GM23338 (cell line): ENCODE measurements at regions not wholly inside any gene's neighbourhood (a gene's known extent, or its start where the extent isn't known, plus 50 kb on each side); places are given as distances from the start of the nearest gene placed in this dataset.

Source experiments
- CREB1 ChIP-seq: fragments of 250-450 bp; sonication (Bioruptor Pico); IDR thresholded peaks from 2 replicates; pipeline ENCODE4 v1.5.0; 2020; ENCODE audit warnings: low read depth, mild to moderate bottlenecking, moderate library complexity
- CTCF ChIP-seq, 2 experiments: fragments of 200-600 bp in 1 of 2; sonication (generic) in 1 of 2; conservative IDR thresholded peaks; 2 replicates each; pipeline versions ENCODE4 v1.5.1 to v1.6.1; 2016 to 2017; ENCODE audit warnings: antibody characterized with exemption in 2 of 2, low read depth in 2 of 2, mild to moderate bottlenecking in 2 of 2, moderate library complexity in 1 of 2
- ETS1 ChIP-seq: IDR thresholded peaks from 2 replicates; pipeline ENCODE4 v1.6.1; 2016; ENCODE audit warnings: antibody characterized with exemption
- EZH2 ChIP-seq: fragments of 200-600 bp; sonication (generic); IDR thresholded peaks from one replicate; pipeline ENCODE4 v1.8.0; 2017; ENCODE audit warnings: antibody characterized with exemption, mild to moderate bottlenecking, low read depth; ENCODE audit not compliant: unreplicated experiment
- EZH2phosphoT487 ChIP-seq: fragments of 200-600 bp; sonication (generic); IDR thresholded peaks from one replicate; pipeline ENCODE4 v1.8.1; 2018; ENCODE audit warnings: antibody characterized with exemption; ENCODE audit not compliant: unreplicated experiment
- JUNB ChIP-seq: IDR thresholded peaks from one replicate; pipeline ENCODE4 v1.6.1; 2016; ENCODE audit warnings: antibody characterized with exemption; ENCODE audit not compliant: unreplicated experiment
- NANOG ChIP-seq: IDR thresholded peaks from 2 replicates; pipeline ENCODE4 v1.6.1; 2016; ENCODE audit warnings: antibody characterized with exemption, borderline replicate concordance
- POLR2AphosphoS5 ChIP-seq: IDR thresholded peaks from 2 replicates; pipeline ENCODE4 v1.6.1; 2016; ENCODE audit warnings: antibody characterized with exemption, low read depth
- REST ChIP-seq: IDR thresholded peaks from one replicate; pipeline ENCODE4 v1.6.1; 2018; ENCODE audit warnings: antibody characterized with exemption; ENCODE audit not compliant: unreplicated experiment
- STAT1 ChIP-seq: IDR thresholded peaks from one replicate; pipeline ENCODE4 v1.6.1; 2016; ENCODE audit warnings: antibody characterized with exemption; ENCODE audit not compliant: unreplicated experiment
- ZNF114 ChIP-seq: fragments of 250-450 bp; sonication (Bioruptor Pico); IDR thresholded peaks from 2 replicates; pipeline ENCODE4 v1.5.0; 2020; ENCODE audit warnings: mild to moderate bottlenecking, moderate library complexity

- no peak for TF ChIP-seq CTCF (conservative IDR thresholded peaks at IDR 0.05; ENCODE audit: low read depth in 2 of 2)
- TF ChIP-seq POLR2AphosphoS5 = no peak
- TF ChIP-seq EZH2 = no peak
- TF ChIP-seq REST = no peak
- TF ChIP-seq NANOG = no peak
- TF ChIP-seq EZH2phosphoT487 = no peak
- no peak for TF ChIP-seq ETS1
- no peak for TF ChIP-seq CREB1 (CRISPR knock-in tag)
- TF ChIP-seq JUNB = no peak
- no peak for TF ChIP-seq ZNF114
- TF ChIP-seq STAT1 = no peak
Observed at GRCh38 chr11:76296731-76297542, 84.0 kb downstream of the THAP12 start.
